Activated CD4-positive, alpha-beta T cell treated with anti-CD3 and anti-CD28 coated beads, Interleukin-2, Interleukin-6, amounts not matched to agents 100 ng/mL and 50 ng/mL, durations not matched to agents 16 hours and 8 hours (primary cell): ENCODE measurements at regions not wholly inside any gene's neighbourhood (a gene's known extent, or its start where the extent isn't known, plus 50 kb on each side); places are given as distances from the start of the nearest gene placed in this dataset.
"Not testable (repeated sequence)": the region's sequence is repeated elsewhere in the genome, so short reads cannot be mapped to it uniquely, and the experiment has no call there.

Source experiments
- DNase-seq: peaks from one replicate; pipeline ENCODE4 v3.0.0-alpha.2; 2020

- DNase-seq, result no peak
These were observed 51.7 kb downstream of the FAM50B start for GRCh38 chr6:3900744-3901336.

GRCh38 chr6:3902871-3903648 lies 53.9 kb downstream of the FAM50B start:
- no peak for DNase-seq

- no peak for DNase-seq
These were observed 55.3 kb downstream of the FAM50B start for GRCh38 chr6:3904518-3904917.

GRCh38 chr6:3905945-3906845 lies 57.0 kb downstream of the FAM50B start:
- no peak for DNase-seq

- DNase-seq, result no peak
These were observed 57.6 kb downstream of the FAM50B start for GRCh38 chr6:3906846-3907151.

- no peak for DNase-seq
These were observed 59.0 kb downstream of the FAM50B start for GRCh38 chr6:3908223-3908622.

GRCh38 chr6:3908961-3909360 lies 59.8 kb downstream of the FAM50B start:
- no peak for DNase-seq

GRCh38 chr6:3910106-3910663 lies 61.0 kb downstream of the FAM50B start:
- DNase-seq, result no peak

GRCh38 chr6:3911130-3911529 lies 62.0 kb downstream of the FAM50B start:
- DNase-seq, result no peak

GRCh38 chr6:3911614-3912336 lies 62.6 kb downstream of the FAM50B start:
- DNase-seq, result no peak

GRCh38 chr6:3912361-3913076 lies 63.3 kb downstream of the FAM50B start:
- DNase-seq, result no peak

GRCh38 chr6:3913077-3913957 lies 64.1 kb downstream of the FAM50B start:
- DNase-seq, result no peak

GRCh38 chr6:3913958-3914337 lies 64.8 kb downstream of the FAM50B start:
- no peak for DNase-seq

GRCh38 chr6:3915076-3915791 lies 66.1 kb downstream of the FAM50B start:
- peak; percentile 60 for DNase-seq

GRCh38 chr6:3916211-3916610 lies 67.0 kb downstream of the FAM50B start:
- peak; percentile 7 for DNase-seq

GRCh38 chr6:3916749-3917148 lies 67.6 kb downstream of the FAM50B start:
- DNase-seq, result not testable (repeated sequence)

GRCh38 chr6:3918469-3918868 lies 69.3 kb downstream of the FAM50B start:
- DNase-seq, result no peak

- DNase-seq, result no peak
These were observed 70.0 kb downstream of the FAM50B start for GRCh38 chr6:3919130-3919628.

- no peak for DNase-seq
These were observed 70.7 kb downstream of the FAM50B start for GRCh38 chr6:3919849-3920248.

- no peak for DNase-seq
These were observed 71.1 kb downstream of the FAM50B start for GRCh38 chr6:3920321-3920720.
